H1 (cell line): ENCODE measurements at regions not wholly inside any gene's neighbourhood (a gene's known extent, or its start where the extent isn't known, plus 50 kb on each side); places are given as distances from the start of the nearest gene placed in this dataset.

ENCODE experiments used
- CTCF ChIA-PET: fragments of 300-600 bp; sonication (Branson Sonifier 250); formaldehyde crosslinking; loops from one replicate; lab custom pipeline; 2021; ENCODE audit not compliant: partially characterized antibody; lab: Charles Lee
- POLR2A ChIA-PET: fragments of 300-600 bp; sonication (Branson Sonifier 250); formaldehyde crosslinking; loops from one replicate; lab custom pipeline; 2021; ENCODE audit warnings: inconsistent platforms; ENCODE audit not compliant: partially characterized antibody; lab: Charles Lee
- DNase-seq, 2 experiments: peaks; one replicate each; pipeline versions ENCODE4 v3.0.0 to v3.0.0-alpha.2; 2010 to 2022; ENCODE audit warnings: low spot score in 2 of 2, low read depth in 1 of 2, mixed read lengths in 1 of 2
- FAIRE-seq: peaks from 2 replicates; lab custom pipeline; 2011; peaks lifted over from hg19 to GRCh38; lab: Jason Lieb, UNC
- H2AFZ ChIP-seq: 2 replicates; pipeline ENCODE4 v1.8.1; 2012; ENCODE audit warnings: low read length, inconsistent platforms
- H2AK5ac ChIP-seq: 2 replicates; pipeline ENCODE4 v1.6.1; 2013; ENCODE audit warnings: low read depth, low read length
- H2BK120ac ChIP-seq: replicated peaks from 2 replicates; pipeline ENCODE3; 2013; ENCODE audit warnings: low read depth, low read length, inconsistent platforms
- H2BK12ac ChIP-seq: 2 replicates; pipeline ENCODE4 v1.6.1; 2013; ENCODE audit warnings: low read depth, low read length
- H2BK15ac ChIP-seq: 2 replicates; pipeline ENCODE4 v1.6.1; 2013; ENCODE audit warnings: low read length
- H2BK20ac ChIP-seq: 2 replicates; pipeline ENCODE4 v1.6.1; 2013; ENCODE audit warnings: low read length
- H2BK5ac ChIP-seq: 2 replicates; pipeline ENCODE4 v1.6.1; 2013; ENCODE audit warnings: low read depth, low read length
- H3K14ac ChIP-seq: 2 replicates; pipeline ENCODE4 v1.6.1; 2013; ENCODE audit warnings: inconsistent platforms; ENCODE audit not compliant: insufficient read length
- H3K18ac ChIP-seq: 2 replicates; pipeline ENCODE4 v1.6.1; 2013; ENCODE audit warnings: low read length; ENCODE audit errors: extremely low read depth
- H3K23ac ChIP-seq: 2 replicates; pipeline ENCODE4 v1.6.1; 2013; ENCODE audit warnings: inconsistent platforms; ENCODE audit not compliant: insufficient read length
- H3K23me2 ChIP-seq: 2 replicates; pipeline ENCODE4 v1.6.1; 2013; ENCODE audit warnings: low read depth, low read length
- H3K27ac ChIP-seq: 2 replicates; pipeline ENCODE4 v1.6.1; 2011; ENCODE audit warnings: low read depth, low read length, inconsistent platforms
- H3K27me3 ChIP-seq, 4 experiments: replicated peaks in 1 of 4; 1 replicate in 1 of 4; 2 replicates in 3 of 4; pipeline versions ENCODE4 v1.6.1 to v1.8.1; 2011 to 2013; ENCODE audit warnings: low read length in 3 of 4, mild to moderate bottlenecking in 3 of 4, inconsistent platforms in 2 of 4, mixed read lengths in 2 of 4, moderate library complexity in 1 of 4; ENCODE audit not compliant: control insufficient read depth in 3 of 4, insufficient read depth in 3 of 4; ENCODE audit errors: extremely low read depth in 1 of 4
- H3K36me3 ChIP-seq, 4 experiments: 2 replicates each; pipeline versions ENCODE4 v1.6.1 to v1.8.1; 2011 to 2013; ENCODE audit warnings: mild to moderate bottlenecking in 4 of 4, low read length in 3 of 4, moderate library complexity in 2 of 4, control low read depth in 1 of 4, inconsistent platforms in 1 of 4; ENCODE audit not compliant: insufficient read depth in 4 of 4, control insufficient read depth in 2 of 4
- H3K4ac ChIP-seq: replicated peaks from 2 replicates; pipeline ENCODE3; 2013; ENCODE audit warnings: low read length, low read depth, mixed read lengths, inconsistent platforms; ENCODE audit not compliant: insufficient read length
- H3K4me1 ChIP-seq, 4 experiments: replicated peaks in 1 of 4; 1 replicate in 1 of 4; 2 replicates in 3 of 4; pipeline versions ENCODE4 v1.6.1 to v1.8.1; 2011 to 2013; ENCODE audit warnings: low read length in 3 of 4, inconsistent platforms in 2 of 4, mixed read lengths in 1 of 4; ENCODE audit not compliant: insufficient read depth in 4 of 4, control insufficient read depth in 3 of 4
- H3K4me2 ChIP-seq, 2 experiments: 2 replicates each; pipeline versions ENCODE4 v1.6.1 to v1.8.1; 2011 to 2013; ENCODE audit warnings: low read depth in 2 of 2, low read length in 2 of 2, control low read depth in 1 of 2, inconsistent platforms in 1 of 2, mild to moderate bottlenecking in 1 of 2; ENCODE audit not compliant: insufficient read depth in 1 of 2
- H3K4me3 ChIP-seq, 4 experiments: fragments of 200-600, 300-600 bp in 1 of 4; sonication (generic), shearing (Covaris generic), sonication (Bioruptor Twin) in 1 of 4; 2 replicates each; pipeline versions ENCODE4 v1.5.1 to v1.8.1; 2011 to 2016; ENCODE audit warnings: low read length in 4 of 4, low read depth in 3 of 4, control low read depth in 2 of 4, inconsistent platforms in 2 of 4, mild to moderate bottlenecking in 2 of 4, mixed read lengths in 1 of 4, moderate library complexity in 1 of 4; ENCODE audit not compliant: insufficient read depth in 2 of 4; ENCODE audit errors: extremely low read depth in 1 of 4
- H3K56ac ChIP-seq: replicated peaks from 2 replicates; pipeline ENCODE3; 2013; ENCODE audit warnings: low read depth, mild to moderate bottlenecking, mixed read lengths, low read length, inconsistent platforms; ENCODE audit not compliant: insufficient read length
- H3K79me1 ChIP-seq: 2 replicates; pipeline ENCODE4 v1.6.1; 2013; ENCODE audit warnings: low read depth, low read length, control low read depth
- H3K79me2 ChIP-seq, 2 experiments: 2 replicates each; pipeline versions ENCODE4 v1.6.1 to v1.8.1; 2012 to 2013; ENCODE audit warnings: low read length in 2 of 2, mild to moderate bottlenecking in 2 of 2, inconsistent platforms in 1 of 2; ENCODE audit not compliant: insufficient read depth in 2 of 2, control insufficient read depth in 1 of 2
- H3K9ac ChIP-seq, 4 experiments: replicated peaks in 1 of 4; 1 replicate in 1 of 4; 2 replicates in 3 of 4; pipeline versions ENCODE4 v1.6.1 to v1.8.1; 2011 to 2013; ENCODE audit warnings: low read depth in 3 of 4, low read length in 3 of 4, control low read depth in 2 of 4, mild to moderate bottlenecking in 2 of 4, moderate library complexity in 2 of 4, inconsistent platforms in 1 of 4; ENCODE audit errors: extremely low read depth in 1 of 4
- H3K9me3 ChIP-seq, 2 experiments: 2 replicates each; pipeline versions ENCODE4 v1.6.1 to v1.8.1; 2012 to 2013; ENCODE audit warnings: mild to moderate bottlenecking in 2 of 2, moderate library complexity in 2 of 2, control low read depth in 1 of 2, inconsistent platforms in 1 of 2, low read depth in 1 of 2, low read length in 1 of 2, mixed read lengths in 1 of 2; ENCODE audit not compliant: insufficient read depth in 2 of 2
- H4K20me1 ChIP-seq, 2 experiments: replicated peaks in 1 of 2; 2 replicates each; pipeline versions ENCODE3 to v1.8.1; 2011 to 2013; ENCODE audit warnings: inconsistent platforms in 2 of 2, low read length in 2 of 2, mild to moderate bottlenecking in 1 of 2; ENCODE audit not compliant: insufficient read depth in 2 of 2, control insufficient read depth in 1 of 2
- H4K5ac ChIP-seq: 2 replicates; pipeline ENCODE4 v1.6.1; 2013; ENCODE audit warnings: low read length, low read depth, mixed read lengths, inconsistent platforms; ENCODE audit not compliant: insufficient read length
- H4K8ac ChIP-seq: 2 replicates; pipeline ENCODE4 v1.8.0; 2013; ENCODE audit warnings: mild to moderate bottlenecking, moderate library complexity, low read length, inconsistent platforms; ENCODE audit not compliant: insufficient read depth; ENCODE audit errors: extremely low read depth
- H4K91ac ChIP-seq: replicated peaks from 2 replicates; pipeline ENCODE3; 2013; ENCODE audit warnings: low read length, mixed read lengths, inconsistent platforms; ENCODE audit not compliant: insufficient read length
- EGR1 ChIP-seq: IDR thresholded peaks from 2 replicates; pipeline ENCODE4 v1.6.1; 2011; ENCODE audit warnings: low read depth, low read length, borderline replicate concordance
- FOSL1 ChIP-seq: IDR thresholded peaks from 2 replicates; pipeline ENCODE4 v1.6.1; 2011; ENCODE audit warnings: mild to moderate bottlenecking, low read depth, low read length, moderate library complexity; ENCODE audit not compliant: insufficient read depth
- GABPA ChIP-seq: IDR thresholded peaks from 2 replicates; pipeline ENCODE4 v1.6.1; 2011; ENCODE audit warnings: mild to moderate bottlenecking, low read length, moderate library complexity, borderline replicate concordance; ENCODE audit not compliant: insufficient read depth
- KDM5A ChIP-seq: fragments of 200-600 bp; IDR thresholded peaks from 2 replicates; pipeline ENCODE4 v1.7.1; 2012; ENCODE audit warnings: mild to moderate bottlenecking, low read length, inconsistent platforms, mixed read lengths
- SIX5 ChIP-seq: IDR thresholded peaks from 2 replicates; pipeline ENCODE4 v1.6.1; 2011; ENCODE audit warnings: mild to moderate bottlenecking, low read depth, low read length
- TBP ChIP-seq: IDR thresholded peaks from 2 replicates; pipeline ENCODE4 v1.6.1; 2011; ENCODE audit warnings: low read depth, low read length, improper control_type of control experiment
- TEAD4 ChIP-seq: IDR thresholded peaks from 2 replicates; pipeline ENCODE4 v1.6.1; 2012; ENCODE audit warnings: low read depth, low read length, inconsistent platforms, mixed read lengths

DNA sequence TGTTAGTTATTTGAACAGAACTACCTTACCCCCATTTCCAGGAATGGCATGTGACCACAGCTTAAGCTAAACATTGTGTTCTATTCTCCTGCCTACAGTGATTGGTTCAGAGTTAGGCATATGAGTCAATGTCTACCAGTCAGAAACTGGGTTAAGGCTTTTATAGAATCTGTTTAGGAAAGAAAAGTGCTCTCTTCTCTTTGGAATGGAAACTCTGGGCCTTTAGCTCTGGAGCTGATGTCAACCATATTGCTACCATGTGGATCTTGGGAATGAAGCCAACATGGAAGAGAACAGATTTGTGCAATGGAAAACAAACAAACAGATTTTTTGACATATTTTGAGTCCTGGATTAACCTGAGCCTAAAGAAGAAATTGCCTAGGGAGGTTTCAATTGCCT is 488.9 kb upstream of the TNC start:
- Histone ChIP-seq H3K79me1 (no peaks in the 10 kb centered on the region), H3K27ac (no peak overlapping the region), H4K5ac (no peak overlapping the region), H3K56ac (no peak overlapping the region), H3K14ac (no peak overlapping the region), H3K36me3 (no peaks in the 10 kb centered on the region), H3K23me2 (no peaks in the 10 kb centered on the region), H2BK12ac (no peak overlapping the region), H3K79me2 (no peaks in the 10 kb centered on the region), H3K27me3 (no peaks in the 10 kb centered on the region), H2BK5ac (no peak overlapping the region), H3K23ac (no peak overlapping the region), H3K4me3 (no peak overlapping the region), H3K9ac (no peak overlapping the region), H4K91ac (no peak overlapping the region), H3K4me1 (no peaks in the 10 kb centered on the region), H2AK5ac (no peak overlapping the region), H3K9me3 (no peaks in the 10 kb centered on the region), H2BK120ac (no peak overlapping the region), H3K4ac (no peak overlapping the region), H2BK20ac (no peak overlapping the region), H3K4me2 (no peak overlapping the region), H4K20me1 (no peaks in the 10 kb centered on the region), H3K18ac (no peak overlapping the region), H2AFZ (no peak overlapping the region), H4K8ac (no peak overlapping the region), H2BK15ac (no peak overlapping the region)
- ChIA-PET CTCF (interaction anchor here (1.1 to 5.7 kb wide), 2 partner anchors 13 to 17 kb away, joined by 3 to 55 read pairs; no protein-coding TSS in a partner anchor), POLR2A (no interaction called here)
- no peak for DNase-seq
- no peak for FAIRE-seq
- TF ChIP-seq TEAD4, result no peak
- no peak for TF ChIP-seq GABPA
- no peak for TF ChIP-seq FOSL1
- TF ChIP-seq SIX5, result no peak
- TF ChIP-seq TBP, result no peak
- no peak for TF ChIP-seq EGR1
- TF ChIP-seq KDM5A, result no peak
